Stimulated activated naive B cell treated with anti-CD40 and anti-IgM and Interleukin-4, amounts not matched to agents 10 μg/mL and 1 μg/mL and 100 μg/mL, for 72 hours (primary cell): ENCODE measurements at regions not wholly inside any gene's neighbourhood (a gene's known extent, or its start where the extent isn't known, plus 50 kb on each side); places are given as distances from the start of the nearest gene placed in this dataset.
"Not testable (repeated sequence)": the region's sequence is repeated elsewhere in the genome, so short reads cannot be mapped to it uniquely, and the experiment has no call there.

Experiments
- ATAC-seq, 2 donors: fragments of 150-1000 bp; cut with Tn5 transposase; replicated peaks; 2 replicates each; pipeline ENCODE4 v1.10.0; 2021; ENCODE audit warnings: moderate library complexity in 1 of 2
- DNase-seq: peaks from one replicate; pipeline ENCODE4 v3.0.0; 2021
- H3K27ac Mint-ChIP-seq: one replicate; pipeline ENCODE4 v1.8.0; 2022; ENCODE audit warnings: mild to moderate bottlenecking, mixed read lengths
- H3K27me3 Mint-ChIP-seq, 2 donors: one replicate each; pipeline ENCODE4 v1.8.0; 2022; ENCODE audit warnings: mixed read lengths in 2 of 2
- H3K36me3 Mint-ChIP-seq, 2 donors: one replicate each; pipeline ENCODE4 v1.8.0; 2022; ENCODE audit warnings: mixed read lengths in 2 of 2, mild to moderate bottlenecking in 1 of 2
- H3K4me1 Mint-ChIP-seq, 2 donors: one replicate each; pipeline ENCODE4 v1.8.0; 2022; ENCODE audit warnings: mixed read lengths in 2 of 2, mild to moderate bottlenecking in 1 of 2
- H3K4me3 Mint-ChIP-seq, 2 donors: one replicate each; pipeline ENCODE4 v1.8.0; 2022; ENCODE audit warnings: mild to moderate bottlenecking in 2 of 2, mixed read lengths in 2 of 2, moderate library complexity in 1 of 2
- H3K9me3 Mint-ChIP-seq, 2 donors: one replicate each; pipeline ENCODE4 v1.8.0; 2022; ENCODE audit warnings: mixed read lengths in 2 of 2, mild to moderate bottlenecking in 1 of 2

GRCh38 chr4:154032914-154033313 lies 244.0 kb upstream of the SFRP2 start:
- Mint-ChIP-seq H3K4me1 (no peaks in the 10 kb centered on the region), H3K27ac (no peak overlapping the region), H3K36me3 (no peaks in the 10 kb centered on the region), H3K27me3 (peaks cover 0 to 12% of the 10 kb centered on the region in 2 donors), H3K9me3 (peaks cover 0 to 2% of the 10 kb centered on the region in 2 donors), H3K4me3 (no peak overlapping the region)
- no peak for ATAC-seq
- no peak for DNase-seq

- Mint-ChIP-seq H3K27ac (no peak overlapping the region), H3K27me3 (peaks cover 0 to 10% of the 10 kb centered on the region in 2 donors), H3K4me1 (no peaks in the 10 kb centered on the region), H3K36me3 (no peaks in the 10 kb centered on the region), H3K9me3 (peaks cover 0 to 2% of the 10 kb centered on the region in 2 donors), H3K4me3 (no peak overlapping the region)
- no peak for ATAC-seq
- DNase-seq: no peak
Measured at GRCh38 chr4:154030746-154031145, 241.9 kb upstream of the SFRP2 start.

- H3K4me3 Mint-ChIP-seq: no peak overlapping the region
- peaks cover 0 to 12% of the 10 kb centered on the region in 2 donors for H3K27me3 Mint-ChIP-seq
- peaks cover 0 to 2% of the 10 kb centered on the region in 2 donors for H3K9me3 Mint-ChIP-seq
- ATAC-seq (no peak), DNase-seq (no peak)
- no peak overlapping the region for H3K27ac Mint-ChIP-seq
- no peaks in the 10 kb centered on the region for H3K4me1 Mint-ChIP-seq
- H3K36me3 Mint-ChIP-seq: no peaks in the 10 kb centered on the region
Measured at GRCh38 chr4:154030152-154030551, 241.3 kb upstream of the SFRP2 start.

- DNase-seq: no peak
- H3K27ac Mint-ChIP-seq: no peak overlapping the region
- no peak for ATAC-seq
- H3K9me3 Mint-ChIP-seq: peaks cover 0 to 2% of the 10 kb centered on the region in 2 donors
- H3K4me3 Mint-ChIP-seq: no peak overlapping the region
- peaks cover 0 to 14% of the 10 kb centered on the region in 2 donors for H3K27me3 Mint-ChIP-seq
- no peaks in the 10 kb centered on the region for H3K36me3 Mint-ChIP-seq
- H3K4me1 Mint-ChIP-seq: no peaks in the 10 kb centered on the region
Measured at GRCh38 chr4:154029171-154029570, 240.3 kb upstream of the SFRP2 start.

- Mint-ChIP-seq H3K4me3 (no peak overlapping the region), H3K36me3 (no peaks in the 10 kb centered on the region)
Measured at GRCh38 chr4:154025110-154025509, 236.2 kb upstream of the SFRP2 start.

GRCh38 chr4:154024097-154024694 lies 235.3 kb upstream of the SFRP2 start:
- no peak overlapping the region for H3K27ac Mint-ChIP-seq
- H3K4me1 Mint-ChIP-seq: no peaks in the 10 kb centered on the region
- H3K36me3 Mint-ChIP-seq: no peaks in the 10 kb centered on the region
- H3K9me3 Mint-ChIP-seq: no peaks in the 10 kb centered on the region
- DNase-seq: no peak
- H3K4me3 Mint-ChIP-seq: no peak overlapping the region
- H3K27me3 Mint-ChIP-seq: peaks cover 0 to 19% of the 10 kb centered on the region in 2 donors
- no peak for ATAC-seq

More at GRCh38 chr4:154025110-154025509, 236.2 kb upstream of the SFRP2 start:
- no peaks in the 10 kb centered on the region for H3K4me1 Mint-ChIP-seq
- DNase-seq (no peak), ATAC-seq (no peak)
- no peaks in the 10 kb centered on the region for H3K9me3 Mint-ChIP-seq
- peaks cover 0 to 19% of the 10 kb centered on the region in 2 donors for H3K27me3 Mint-ChIP-seq
- H3K27ac Mint-ChIP-seq: no peak overlapping the region

- peaks cover 0 to 19% of the 10 kb centered on the region in 2 donors for H3K27me3 Mint-ChIP-seq
- not testable (repeated sequence) for H3K36me3 Mint-ChIP-seq, H3K9me3 Mint-ChIP-seq, H3K4me3 Mint-ChIP-seq, DNase-seq, H3K4me1 Mint-ChIP-seq, H3K27ac Mint-ChIP-seq, ATAC-seq
Measured at GRCh38 chr4:154023671-154024070, 234.8 kb upstream of the SFRP2 start.

- Mint-ChIP-seq H3K36me3 (no peaks in the 10 kb centered on the region), H3K4me3 (no peak overlapping the region), H3K4me1 (no peaks in the 10 kb centered on the region), H3K27me3 (peaks cover 0 to 6% of the 10 kb centered on the region in 2 donors), H3K27ac (no peak overlapping the region), H3K9me3 (no peaks in the 10 kb centered on the region)
- ATAC-seq (no peak), DNase-seq (no peak)
Measured at GRCh38 chr4:154019811-154020210, 230.9 kb upstream of the SFRP2 start.

- no peak for ATAC-seq
- H3K4me3 Mint-ChIP-seq: no peak overlapping the region
- H3K9me3 Mint-ChIP-seq: no peaks in the 10 kb centered on the region
- no peaks in the 10 kb centered on the region for H3K4me1 Mint-ChIP-seq
- H3K36me3 Mint-ChIP-seq: no peaks in the 10 kb centered on the region
- no peak overlapping the region for H3K27ac Mint-ChIP-seq
- H3K27me3 Mint-ChIP-seq: peaks cover 0 to 6% of the 10 kb centered on the region in 2 donors
- no peak for DNase-seq
Measured at GRCh38 chr4:154018659-154019058, 229.8 kb upstream of the SFRP2 start.

- Mint-ChIP-seq H3K36me3 (no peaks in the 10 kb centered on the region), H3K27me3 (no peaks in the 10 kb centered on the region), H3K4me3 (no peak overlapping the region), H3K9me3 (no peaks in the 10 kb centered on the region), H3K27ac (no peak overlapping the region), H3K4me1 (no peaks in the 10 kb centered on the region)
- no peak for ATAC-seq
- DNase-seq: no peak
Measured at GRCh38 chr4:154015578-154015977, 226.7 kb upstream of the SFRP2 start.

GRCh38 chr4:154014407-154015321 lies 225.8 kb upstream of the SFRP2 start:
- H3K36me3 Mint-ChIP-seq: no peaks in the 10 kb centered on the region
- H3K4me3 Mint-ChIP-seq: no peak overlapping the region
- no peak overlapping the region for H3K27ac Mint-ChIP-seq
- no peaks in the 10 kb centered on the region for H3K4me1 Mint-ChIP-seq
- H3K27me3 Mint-ChIP-seq: no peaks in the 10 kb centered on the region
- no peaks in the 10 kb centered on the region for H3K9me3 Mint-ChIP-seq
- ATAC-seq (no peak), DNase-seq (no peak)

GRCh38 chr4:154013576-154013975 lies 224.7 kb upstream of the SFRP2 start:
- Mint-ChIP-seq H3K4me3 (no peak overlapping the region), H3K4me1 (no peaks in the 10 kb centered on the region), H3K27me3 (no peaks in the 10 kb centered on the region), H3K27ac (no peak overlapping the region), H3K36me3 (no peaks in the 10 kb centered on the region), H3K9me3 (no peaks in the 10 kb centered on the region)
- ATAC-seq: no peak
- no peak for DNase-seq

GRCh38 chr4:154010371-154010770 lies 221.5 kb upstream of the SFRP2 start:
- Mint-ChIP-seq H3K27me3 (no peaks in the 10 kb centered on the region), H3K4me1 (no peaks in the 10 kb centered on the region), H3K9me3 (peaks cover 0 to 4% of the 10 kb centered on the region in 2 donors), H3K27ac (no peak overlapping the region), H3K36me3 (no peaks in the 10 kb centered on the region), H3K4me3 (no peak overlapping the region)
- no peak for ATAC-seq
- no peak for DNase-seq

GRCh38 chr4:154009788-154010187 lies 220.9 kb upstream of the SFRP2 start:
- Mint-ChIP-seq H3K4me1 (no peaks in the 10 kb centered on the region), H3K9me3 (peaks cover 0 to 4% of the 10 kb centered on the region in 2 donors), H3K27me3 (no peaks in the 10 kb centered on the region), H3K27ac (no peak overlapping the region), H3K4me3 (no peak overlapping the region), H3K36me3 (no peaks in the 10 kb centered on the region)
- DNase-seq (no peak), ATAC-seq (no peak)

GRCh38 chr4:154009191-154009590 lies 220.3 kb upstream of the SFRP2 start:
- ATAC-seq: no peak
- no peaks in the 10 kb centered on the region for H3K4me1 Mint-ChIP-seq
- H3K9me3 Mint-ChIP-seq: peaks cover 0 to 4% of the 10 kb centered on the region in 2 donors
- DNase-seq: no peak
- H3K27ac Mint-ChIP-seq: no peak overlapping the region
- H3K27me3 Mint-ChIP-seq: no peaks in the 10 kb centered on the region
- H3K4me3 Mint-ChIP-seq: no peak overlapping the region
- H3K36me3 Mint-ChIP-seq: no peaks in the 10 kb centered on the region
